Stomach (tissue), 8 donors: ENCODE measurements at regions not wholly inside any gene's neighbourhood (a gene's known extent, or its start where the extent isn't known, plus 50 kb on each side); places are given as distances from the start of the nearest gene placed in this dataset.

Source experiments
- DNase-seq, 2 donors: peaks; one replicate each; pipeline versions ENCODE4 v3.0.0 to v3.0.0-alpha.2; 2013 to 2019
- H3K27ac ChIP-seq, 5 donors: fragments of 200-600 bp in 4 of 5; sonication (generic) in 4 of 5; one replicate each; pipeline ENCODE4 v1.5.1; 2013 to 2019; ENCODE audit warnings: mild to moderate bottlenecking in 1 of 5, moderate library complexity in 1 of 5
- H3K27me3 ChIP-seq, 3 donors: fragments of 200-600 bp; sonication (generic); one replicate each; pipeline ENCODE4 v1.5.1; 2017 to 2019; ENCODE audit warnings: mixed run types in 1 of 3
- H3K36me3 ChIP-seq, 4 donors: fragments of 200-600 bp; sonication (generic); 1 replicate in 3 of 4; 2 replicates in 1 of 4; pipeline ENCODE4 v1.5.1; 2016 to 2019
- H3K4me1 ChIP-seq, 4 donors: fragments of 200-600 bp; sonication (generic); one replicate each; pipeline ENCODE4 v1.5.1; 2016 to 2019
- H3K4me3 ChIP-seq, 4 donors: fragments of 200-600 bp; sonication (generic) in 3 of 4; one replicate each; pipeline ENCODE4 v1.5.1; 2016 to 2019; ENCODE audit warnings: mild to moderate bottlenecking in 1 of 4
- H3K9me3 ChIP-seq, 4 donors: fragments of 200-600 bp; sonication (generic); one replicate each; pipeline ENCODE4 v1.5.1; 2016 to 2019
- CTCF ChIP-seq, 7 experiments: fragments of 450-650 bp in 4 of 7; fragments of 200-600 bp in 3 of 7; sonication (generic) in 3 of 7; IDR thresholded peaks; one replicate each; pipeline ENCODE4 v1.5.1; 2016 to 2019; ENCODE audit warnings: antibody characterized with exemption in 7 of 7, control low read depth in 2 of 7, mild to moderate bottlenecking in 1 of 7
- EP300 ChIP-seq: sonication (generic); formaldehyde crosslinking; IDR thresholded peaks from one replicate; pipeline ENCODE4 v1.6.1; 2017; ENCODE audit warnings: antibody characterized with exemption
- POLR2A ChIP-seq, 4 donors: fragments of 450-650 bp; IDR thresholded peaks; one replicate each; pipeline ENCODE4 v1.6.1; 2016; ENCODE audit warnings: antibody characterized with exemption in 4 of 4, control low read depth in 2 of 4, mild to moderate bottlenecking in 1 of 4, moderate library complexity in 1 of 4
- POLR2AphosphoS5 ChIP-seq, 3 donors: sonication (generic); formaldehyde crosslinking; IDR thresholded peaks; one replicate each; pipeline ENCODE4 v1.6.1; 2016; ENCODE audit warnings: antibody characterized with exemption in 3 of 3
- WGBS, 5 donors: extraction: QIAGEN DNeasy Blood & Tissue Kit in 3 of 5; methylation state at CpG; one replicate each; pipeline versions ENCODE4 v1.1.5 to v1.1.7; 2013 to 2018; 5-methylcytosine and 5-hydroxymethylcytosine counted together
- intact Hi-C: fragments of 100-400 bp; cut with DNase I; formaldehyde crosslinking; loops from one replicate; pipeline ENCODE4 v1.15.1; 2023; ENCODE audit warnings: low total_unique reads
- donor health status: healthy with polysubstance abuse.
- donor health status: Bipolar disorder and iron deficiency.
- donor health status: healthy.

DNA sequence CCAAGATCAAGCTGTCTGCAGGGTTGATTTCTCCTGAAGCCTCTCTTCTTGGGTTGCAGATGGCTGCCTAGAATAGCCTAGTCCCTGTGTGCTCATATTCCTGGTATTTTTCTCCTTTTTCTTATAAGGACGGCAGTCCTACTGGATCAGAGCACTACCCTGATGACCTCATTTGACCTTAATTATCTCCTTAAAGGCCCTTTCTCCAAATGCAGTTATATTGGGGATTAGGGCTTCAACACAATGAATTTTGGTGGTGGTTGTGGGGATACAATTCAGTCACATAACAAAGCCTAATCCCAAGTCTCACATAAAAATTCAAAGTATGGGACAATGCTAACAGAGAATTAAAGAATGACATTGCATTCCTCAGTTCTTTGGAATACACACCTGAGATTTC, 238.8 kb upstream of the SALL1 start:
- H3K4me3 ChIP-seq = no peak overlapping the region
- peaks cover 0 to 18% (median 12%) of the 10 kb centered on the region in 4 donors for H3K9me3 ChIP-seq
- intact Hi-C loops = no loop called here
- 21 to 71% (median 52%) methylated on average over 1 of the region's 1 CpG for WGBS, 5 donors
- H3K27ac ChIP-seq = no peak overlapping the region
- H3K27me3 ChIP-seq = peaks cover 0 to 7% (median 0%) of the 10 kb centered on the region in 3 donors
- TF ChIP-seq POLR2A (IDR thresholded peaks at IDR 0.05) = no peak
- no peak for TF ChIP-seq EP300
- no peak for TF ChIP-seq POLR2AphosphoS5 (IDR thresholded peaks at IDR 0.05)
- TF ChIP-seq CTCF (IDR thresholded peaks at IDR 0.05) = no peak
- DNase-seq = no peak
- H3K36me3 ChIP-seq = no peaks in the 10 kb centered on the region
- no peaks in the 10 kb centered on the region for H3K4me1 ChIP-seq

DNA sequence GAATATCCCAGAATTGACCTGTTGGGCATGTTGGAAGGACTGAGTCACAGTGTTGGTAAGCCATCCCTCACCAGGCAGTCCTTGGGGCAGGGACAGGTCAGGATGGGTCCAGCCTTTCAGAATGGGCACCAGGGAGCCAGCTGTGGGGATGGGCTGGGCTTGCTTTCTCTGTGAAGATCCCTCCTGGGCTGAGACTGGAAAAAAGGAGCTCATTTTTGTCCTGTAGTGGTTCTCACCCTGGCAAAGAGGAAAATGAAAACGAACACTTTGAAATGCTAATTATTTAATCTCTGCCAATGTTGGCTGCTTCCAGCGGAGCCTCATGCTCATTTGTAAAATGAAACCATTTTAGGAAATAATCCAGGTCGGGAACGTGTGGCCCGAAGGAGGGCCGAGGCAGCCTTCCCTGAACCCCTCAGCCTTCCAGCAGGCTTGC, 237.5 kb upstream of the SALL1 start:
- Histone ChIP-seq H3K36me3 (no peaks in the 10 kb centered on the region), H3K4me3 (no peak overlapping the region), H3K9me3 (peaks cover 0 to 18% (median 12%) of the 10 kb centered on the region in 4 donors), H3K27me3 (peaks cover 0 to 7% (median 0%) of the 10 kb centered on the region in 3 donors), H3K4me1 (no peaks in the 10 kb centered on the region), H3K27ac (no peak overlapping the region)
- intact Hi-C loops = no loop called here
- no peak for DNase-seq
- WGBS, 5 donors = 72 to 82% (median 78%) methylated on average over 6 of the region's 6 CpGs
- TF ChIP-seq POLR2A (IDR thresholded peaks at IDR 0.05) = no peak
- TF ChIP-seq EP300 = no peak
- TF ChIP-seq POLR2AphosphoS5 (IDR thresholded peaks at IDR 0.05) = no peak
- TF ChIP-seq CTCF (IDR thresholded peaks at IDR 0.05) = no peak

GRCh38 chr16:51383909-51384308, 232.8 kb upstream of the SALL1 start:
- 27 to 49% (median 46%) methylated on average over 3 of the region's 3 CpGs for WGBS, 5 donors
- no peaks in the 10 kb centered on the region for H3K27me3 ChIP-seq
- H3K36me3 ChIP-seq = no peaks in the 10 kb centered on the region
- no peak for DNase-seq
- H3K9me3 ChIP-seq = peaks cover 0 to 6% (median 3%) of the 10 kb centered on the region in 4 donors
- intact Hi-C loops = no loop called here
- no peak overlapping the region for H3K4me3 ChIP-seq
- no peak for TF ChIP-seq EP300
- no peak for TF ChIP-seq CTCF (IDR thresholded peaks at IDR 0.05)
- TF ChIP-seq POLR2A (IDR thresholded peaks at IDR 0.05) = no peak
- no peak for TF ChIP-seq POLR2AphosphoS5 (IDR thresholded peaks at IDR 0.05)
- H3K4me1 ChIP-seq = no peaks in the 10 kb centered on the region
- H3K27ac ChIP-seq = no peak overlapping the region

- H3K36me3 ChIP-seq = no peaks in the 10 kb centered on the region
- H3K9me3 ChIP-seq = no peaks in the 10 kb centered on the region
- intact Hi-C loops = no loop called here
- WGBS, 5 donors = 82 to 93% (median 90%) methylated on average over 1 of the region's 1 CpG
- TF ChIP-seq CTCF (IDR thresholded peaks at IDR 0.05) (no peak), EP300 (no peak), POLR2A (IDR thresholded peaks at IDR 0.05) (no peak), POLR2AphosphoS5 (IDR thresholded peaks at IDR 0.05) (no peak)
- DNase-seq = no peak
- no peak overlapping the region for H3K27ac ChIP-seq
- no peaks in the 10 kb centered on the region for H3K4me1 ChIP-seq
- H3K4me3 ChIP-seq = no peak overlapping the region
- no peaks in the 10 kb centered on the region for H3K27me3 ChIP-seq
Measured at GRCh38 chr16:51382940-51383339, 231.9 kb upstream of the SALL1 start.
